ENCODE measurements at regions not wholly inside any gene's neighbourhood (a gene's known extent, or its start where the extent isn't known, plus 50 kb on each side); places are given as distances from the start of the nearest gene placed in this dataset.

DNA sequence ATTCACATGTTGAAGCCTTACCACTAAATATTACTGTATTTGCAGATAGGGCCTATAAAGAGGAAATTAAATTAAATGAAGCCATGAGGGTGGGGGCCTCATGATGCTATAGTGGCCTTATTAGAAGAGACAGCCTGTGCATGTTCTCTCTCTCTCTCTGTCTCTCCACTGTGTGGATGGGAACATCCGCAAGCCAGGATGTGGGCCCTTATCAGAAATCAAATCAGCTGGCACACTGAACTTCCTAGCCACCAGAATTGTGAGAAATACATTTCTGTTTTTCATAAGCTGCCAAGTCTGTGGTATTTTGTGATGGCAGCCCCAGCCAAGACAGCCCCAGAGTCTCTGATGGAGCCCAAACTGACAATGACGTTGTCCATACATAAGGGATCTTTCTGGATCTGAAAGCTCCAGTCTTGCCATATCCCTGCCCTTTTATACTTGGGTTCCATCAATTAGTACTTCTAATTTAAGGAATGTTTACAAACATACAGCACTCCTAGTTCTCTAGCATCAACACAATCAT, 300.5 kb upstream of the ATP10B start:
- no peak for DNase-seq (ENCODE audit: low spot score in 2 of 2)
- peaks cover 0 to 6% of the 10 kb centered on the region in 2 donors for H3K36me3 Mint-ChIP-seq
- no peak overlapping the region for H3K27ac Mint-ChIP-seq
- H3K9me3 Mint-ChIP-seq, result peaks cover 13 to 19% of the 10 kb centered on the region in 2 donors
- no peak for ATAC-seq

DNA sequence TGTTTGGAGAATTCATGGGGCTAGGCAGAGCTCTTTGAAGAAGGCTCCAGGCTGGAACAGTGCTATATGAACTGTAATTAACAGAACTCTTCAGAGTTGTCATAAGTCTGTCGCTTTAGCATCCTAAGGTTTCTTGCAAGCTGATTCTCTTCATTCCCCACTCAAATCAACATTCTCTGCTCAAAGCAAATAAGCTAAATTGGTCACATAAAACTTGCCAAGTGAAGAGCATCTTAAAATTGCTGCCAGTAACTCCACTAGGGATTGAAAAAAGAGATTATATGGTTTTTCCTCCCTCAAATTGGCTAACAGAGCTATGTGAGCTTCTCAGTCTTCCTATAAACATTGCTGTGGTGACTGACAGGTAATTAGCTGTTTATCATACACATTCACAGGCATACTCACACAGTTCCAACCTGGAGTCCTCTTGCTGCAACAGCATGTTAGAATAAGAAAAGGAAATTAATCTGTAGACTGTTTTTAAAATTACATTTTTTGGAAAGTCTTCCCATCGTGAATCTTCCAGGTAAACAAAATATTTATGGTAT, 298.5 kb upstream of the ATP10B start:
- no peak overlapping the region for H3K27ac Mint-ChIP-seq
- ATAC-seq (no peak), DNase-seq (ENCODE audit: low spot score in 2 of 2) (no peak)
- peaks cover 9 to 10% of the 10 kb centered on the region in 2 donors for H3K9me3 Mint-ChIP-seq
- H3K36me3 Mint-ChIP-seq, result peaks cover 0 to 6% of the 10 kb centered on the region in 2 donors

DNA sequence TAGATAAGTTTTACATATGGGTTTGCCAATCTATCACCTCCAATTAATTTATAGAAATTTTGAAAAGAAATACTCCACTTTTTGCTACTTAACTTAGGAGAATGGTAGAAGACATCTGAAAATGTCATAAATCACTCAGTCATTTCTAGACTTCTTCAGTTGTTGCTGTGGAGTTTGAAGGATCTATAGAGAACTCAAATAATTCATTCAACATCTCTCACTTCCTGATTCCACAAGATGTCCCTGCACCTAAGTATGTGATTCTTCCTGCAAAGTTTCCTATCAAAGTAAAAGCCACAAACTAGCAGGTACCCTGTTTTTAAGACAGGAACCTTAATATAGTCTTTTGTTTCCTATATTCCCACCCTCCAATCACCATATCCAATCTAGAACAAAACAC, 297.1 kb upstream of the ATP10B start:
- no peak for ATAC-seq
- DNase-seq (ENCODE audit: low spot score in 2 of 2), result no peak
- H3K9me3 Mint-ChIP-seq, result peaks cover 10 to 11% of the 10 kb centered on the region in 2 donors
- H3K36me3 Mint-ChIP-seq, result peaks cover 0 to 6% of the 10 kb centered on the region in 2 donors
- H3K27ac Mint-ChIP-seq, result no peak overlapping the region

DNA sequence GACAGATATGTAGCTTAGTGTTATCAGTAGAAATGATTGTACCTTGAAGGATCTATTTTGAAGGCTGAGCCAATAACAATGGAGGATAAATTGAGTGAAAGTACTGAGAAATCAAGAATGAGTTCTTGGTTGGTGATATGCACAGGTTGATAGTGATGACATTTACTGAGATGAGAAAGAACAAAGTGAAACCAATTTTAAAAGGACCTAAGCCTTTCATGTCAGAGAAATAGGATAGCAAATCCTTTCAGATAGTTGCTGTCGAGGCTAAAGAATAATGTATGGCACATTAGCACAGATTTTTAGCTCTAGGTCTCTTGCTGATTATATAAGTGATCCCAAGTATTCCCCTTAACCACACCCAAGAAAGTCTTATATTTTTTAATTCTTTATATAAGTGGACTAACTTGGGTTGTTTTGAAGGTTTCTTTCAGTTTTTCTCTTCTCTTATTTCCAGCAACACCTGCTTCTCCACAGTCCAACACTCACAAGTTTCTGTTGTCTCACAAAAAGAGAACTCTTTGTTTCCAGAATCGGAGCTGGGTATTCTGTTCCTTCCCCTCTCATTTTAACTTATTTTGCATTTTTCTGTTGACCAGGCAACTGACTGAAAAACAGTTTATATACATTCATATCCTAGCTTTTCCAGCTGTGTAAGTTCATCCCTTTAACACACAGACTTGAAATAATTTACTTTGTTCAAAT, 286.9 kb upstream of the ATP10B start:
- Mint-ChIP-seq H3K27ac (no peak overlapping the region), H3K9me3 (peaks cover 4 to 10% of the 10 kb centered on the region in 2 donors), H3K36me3 (no peaks in the 10 kb centered on the region)
- DNase-seq (ENCODE audit: low spot score in 2 of 2), result no peak
- no peak for ATAC-seq

DNA sequence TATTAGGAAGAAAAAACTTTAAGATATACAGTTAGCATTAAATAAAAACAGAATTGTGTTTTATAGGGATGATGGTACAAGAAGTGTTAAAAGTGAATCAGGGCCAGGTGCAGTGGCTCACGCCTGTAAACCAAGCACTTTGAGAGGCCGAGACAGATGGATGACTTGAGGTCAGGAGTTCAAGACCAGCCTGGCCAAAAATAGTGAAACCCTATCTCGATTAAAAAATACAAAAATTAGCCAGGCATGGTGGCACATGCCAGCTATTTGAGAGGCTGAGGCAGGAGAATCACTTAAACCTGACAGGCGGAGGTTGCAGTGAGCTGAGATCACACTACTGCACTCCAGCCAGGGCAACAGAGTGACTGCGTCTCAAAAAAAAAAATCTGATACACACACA, 282.9 kb upstream of the ATP10B start:
- peaks cover 0 to 2% of the 10 kb centered on the region in 2 donors for H3K9me3 Mint-ChIP-seq

DNA sequence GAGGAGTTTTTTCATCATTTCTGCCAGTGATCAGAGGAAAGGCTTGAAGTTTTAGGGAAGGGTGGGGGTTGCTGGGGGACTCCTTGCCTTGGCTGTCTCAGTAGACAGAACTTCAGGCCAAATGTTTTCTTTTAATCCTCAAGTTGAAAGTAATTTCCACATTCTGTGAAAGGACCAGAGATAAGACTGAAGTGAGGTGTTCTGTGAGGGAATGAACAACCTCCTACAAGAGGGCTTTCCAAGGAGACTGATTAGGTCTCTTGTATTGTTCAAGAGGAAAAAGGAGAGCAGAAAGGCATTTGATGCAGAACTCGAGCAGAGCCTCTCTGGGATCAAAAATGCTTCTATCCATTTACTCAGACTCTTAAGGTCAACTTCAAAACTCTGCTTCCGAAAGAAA, 282.1 kb upstream of the ATP10B start:
- no peak for ATAC-seq
- H3K9me3 Mint-ChIP-seq, result peaks cover 0 to 5% of the 10 kb centered on the region in 2 donors
- no peak overlapping the region for H3K27ac Mint-ChIP-seq
- H3K36me3 Mint-ChIP-seq, result no peaks in the 10 kb centered on the region
- no peak for DNase-seq (ENCODE audit: low spot score in 2 of 2)

More for the DNA sequence above, 282.9 kb upstream of the ATP10B start:
- ATAC-seq, result no peak
- Mint-ChIP-seq H3K36me3 (no peaks in the 10 kb centered on the region), H3K27ac (no peak overlapping the region)
- no peak for DNase-seq (ENCODE audit: low spot score in 2 of 2)

DNA sequence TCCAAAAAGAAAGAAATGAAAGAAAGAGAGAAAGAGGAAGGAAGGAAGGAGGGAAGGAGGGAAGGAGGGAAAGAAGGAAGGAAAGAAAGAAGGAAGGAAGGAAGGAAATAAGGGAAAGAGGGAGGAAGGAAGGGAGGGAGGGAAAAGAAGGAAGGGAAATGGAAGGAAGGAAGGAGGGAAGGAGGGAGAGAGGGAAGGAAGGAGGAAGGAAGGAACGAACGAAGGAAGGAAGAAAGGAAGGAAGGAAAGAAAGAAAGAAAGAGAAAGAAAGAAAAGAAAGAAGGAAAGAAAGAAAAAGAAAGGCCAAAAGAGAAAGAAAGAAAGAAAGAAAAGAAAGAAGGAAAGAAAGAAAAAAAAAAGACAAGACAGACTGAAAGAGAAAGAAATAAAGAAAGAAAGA, 263.9 kb upstream of the ATP10B start:
- Mint-ChIP-seq H3K9me3 (peaks cover 0 to 9% of the 10 kb centered on the region in 2 donors), H3K36me3 (no peaks in the 10 kb centered on the region), H3K27ac (no peak overlapping the region)
- DNase-seq (ENCODE audit: low spot score in 2 of 2) (no peak), ATAC-seq (no peak)

DNA sequence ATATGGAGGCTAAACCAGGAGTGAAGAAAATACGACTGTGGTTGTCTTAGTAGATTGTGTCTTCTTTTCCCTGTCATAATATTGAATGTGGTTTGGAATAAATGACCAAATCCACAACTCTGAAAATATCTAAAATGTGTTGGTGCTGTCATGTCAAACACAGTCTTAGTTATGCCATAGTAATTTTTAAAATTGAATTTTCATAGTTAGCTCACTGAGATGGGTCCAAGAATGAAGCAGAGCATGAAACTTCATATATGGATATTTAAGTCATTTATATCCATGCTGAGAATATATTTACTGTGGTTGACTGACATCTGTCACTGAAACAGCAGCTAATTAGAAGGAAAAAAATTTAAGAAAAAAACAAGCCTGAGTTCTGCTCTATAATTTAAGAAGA, 260.4 kb upstream of the ATP10B start:
- ATAC-seq (no peak), DNase-seq (ENCODE audit: low spot score in 2 of 2) (no peak)
- H3K27ac Mint-ChIP-seq, result no peak overlapping the region
- H3K36me3 Mint-ChIP-seq, result no peaks in the 10 kb centered on the region
- peaks cover 0 to 4% of the 10 kb centered on the region in 2 donors for H3K9me3 Mint-ChIP-seq

DNA sequence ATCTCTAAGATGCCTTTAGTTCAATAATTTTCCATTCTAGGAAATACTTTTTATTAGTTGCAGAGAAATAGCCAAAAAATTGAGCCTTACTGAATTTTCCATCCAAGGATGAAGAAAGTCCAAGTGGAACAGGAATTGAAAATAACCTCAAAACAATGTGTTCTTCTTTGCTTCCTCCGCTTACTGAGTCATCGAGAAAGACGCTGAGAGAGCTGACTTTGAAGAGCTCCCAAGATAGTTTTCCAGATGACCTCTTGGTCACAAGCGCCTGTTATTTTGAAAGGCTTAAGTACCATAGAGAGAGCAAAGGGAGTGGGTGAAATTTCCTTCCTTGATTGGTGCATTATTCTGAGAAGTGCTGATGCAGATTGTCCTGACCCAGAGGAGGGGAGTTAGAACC, 253.5 kb upstream of the ATP10B start:
- ATAC-seq (no peak), DNase-seq (ENCODE audit: low spot score in 2 of 2) (no peak)
- no peaks in the 10 kb centered on the region for H3K9me3 Mint-ChIP-seq
- no peaks in the 10 kb centered on the region for H3K36me3 Mint-ChIP-seq
- H3K27ac Mint-ChIP-seq, result no peak overlapping the region

DNA sequence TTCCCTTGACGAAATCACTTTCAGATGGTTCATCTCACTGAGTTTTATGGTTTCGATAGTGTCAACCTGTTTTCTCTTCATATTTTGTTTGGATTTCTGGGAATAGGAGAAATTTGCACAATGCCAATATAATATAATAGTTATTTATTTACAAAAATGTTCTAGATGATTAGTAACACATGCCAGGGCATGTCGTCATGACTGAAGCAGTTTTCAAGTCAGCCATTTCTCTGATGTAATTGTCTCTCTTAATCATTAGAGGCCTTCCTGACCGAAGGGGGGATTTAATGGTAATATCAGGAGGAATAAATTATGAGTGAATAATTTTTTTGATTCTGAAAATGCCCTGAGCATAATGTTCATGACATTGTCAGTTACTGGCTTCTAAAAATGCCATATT, 246.5 kb upstream of the ATP10B start:
- H3K9me3 Mint-ChIP-seq, result no peaks in the 10 kb centered on the region
- H3K36me3 Mint-ChIP-seq, result no peaks in the 10 kb centered on the region
- no peak for ATAC-seq
- no peak for DNase-seq (ENCODE audit: low spot score in 2 of 2)
- H3K27ac Mint-ChIP-seq, result no peak overlapping the region

DNA sequence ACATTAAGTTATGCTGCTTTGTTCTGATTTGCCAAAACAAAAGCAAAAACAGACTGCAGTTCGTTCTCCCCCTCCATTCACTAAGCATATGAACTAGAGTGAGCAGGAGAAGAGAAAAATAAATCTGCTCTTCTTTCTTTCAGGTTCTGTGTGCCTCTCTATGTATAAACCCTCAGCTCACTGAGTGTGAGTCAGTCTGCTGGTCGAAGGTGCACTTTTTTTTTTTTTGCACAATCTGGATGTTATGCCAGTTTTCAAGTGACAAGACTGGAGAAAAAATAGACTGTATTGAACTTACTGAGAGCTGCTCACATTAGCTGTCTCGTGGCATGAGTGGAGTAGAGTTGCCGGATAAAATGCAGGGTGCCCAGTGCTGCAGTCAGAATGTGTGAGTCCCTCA, 244.6 kb upstream of the ATP10B start:
- ATAC-seq, result no peak
- Mint-ChIP-seq H3K27ac (no peak overlapping the region), H3K36me3 (no peaks in the 10 kb centered on the region), H3K9me3 (peaks cover 0 to 5% of the 10 kb centered on the region in 2 donors)
- DNase-seq (ENCODE audit: low spot score in 2 of 2), result no peak

DNA sequence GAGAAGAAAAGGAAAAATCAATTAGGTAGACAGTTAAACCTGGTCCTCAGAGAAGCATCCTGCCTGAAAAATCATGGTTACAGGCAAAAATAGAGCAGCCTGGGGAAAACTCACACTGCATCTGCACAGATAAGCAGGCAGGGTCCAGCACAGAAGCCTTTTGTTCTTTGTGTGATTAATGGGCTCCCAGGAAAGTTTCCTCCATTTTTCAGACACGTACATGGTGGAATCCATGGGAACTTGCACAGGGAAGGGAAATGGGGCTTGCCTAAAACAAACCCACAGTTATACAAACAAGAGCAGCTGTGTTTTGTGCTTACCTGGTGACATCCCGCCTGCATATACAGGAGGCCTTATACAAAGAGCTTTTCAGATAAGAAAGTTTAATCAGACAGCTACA, 243.9 kb upstream of the ATP10B start:
- peaks cover under 1 to 5% of the 10 kb centered on the region in 2 donors for H3K9me3 Mint-ChIP-seq
- DNase-seq (ENCODE audit: low spot score in 2 of 2) (no peak), ATAC-seq (no peak)
- H3K27ac Mint-ChIP-seq, result no peak overlapping the region
- no peaks in the 10 kb centered on the region for H3K36me3 Mint-ChIP-seq

DNA sequence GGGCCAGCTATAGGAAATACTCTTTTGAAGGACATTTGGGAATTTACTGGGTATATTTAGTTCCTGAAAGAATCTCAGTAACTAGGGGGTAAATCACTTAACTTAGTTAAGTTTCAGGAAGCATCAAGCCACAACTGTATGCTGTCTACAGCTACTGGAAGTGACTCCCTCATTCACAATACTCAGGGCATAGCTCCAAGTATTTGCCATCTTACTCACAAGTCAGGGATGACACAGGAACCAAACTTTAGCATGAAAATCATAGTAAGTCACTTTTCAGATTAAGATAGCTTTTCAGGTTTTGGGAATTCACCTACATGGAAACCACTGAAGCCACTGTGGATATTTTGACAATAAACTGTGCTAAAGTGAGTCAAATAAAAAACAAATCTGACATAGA, 242.4 kb upstream of the ATP10B start:
- peaks cover 4 to 5% of the 10 kb centered on the region in 2 donors for H3K9me3 Mint-ChIP-seq
- DNase-seq (ENCODE audit: low spot score in 2 of 2) (no peak), ATAC-seq (no peak)
- H3K36me3 Mint-ChIP-seq, result no peaks in the 10 kb centered on the region
- H3K27ac Mint-ChIP-seq, result no peak overlapping the region

DNA sequence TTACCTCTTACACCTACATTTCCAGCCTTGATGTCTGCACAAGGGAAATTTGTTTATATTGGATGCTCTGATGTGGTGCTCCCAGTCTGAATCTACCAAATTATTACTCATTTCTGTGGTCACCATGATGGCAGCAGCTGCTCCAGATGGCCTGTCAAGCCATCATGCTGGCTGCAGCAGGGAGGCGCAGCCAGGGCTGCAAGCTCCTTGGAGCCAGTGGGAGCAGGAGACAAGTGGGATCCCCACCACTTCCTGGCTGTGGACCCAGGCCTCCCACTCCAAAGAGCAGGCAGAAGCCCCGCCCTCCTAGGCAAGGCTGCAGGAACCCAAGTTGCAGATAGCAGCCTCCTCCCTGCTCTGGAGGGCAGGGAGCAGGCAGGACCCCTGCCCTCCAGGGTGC, 241.1 kb upstream of the ATP10B start:
- H3K36me3 Mint-ChIP-seq, result no peaks in the 10 kb centered on the region
- ATAC-seq (no peak), DNase-seq (ENCODE audit: low spot score in 2 of 2) (no peak)
- H3K27ac Mint-ChIP-seq, result no peak overlapping the region
- peaks cover 4 to 5% of the 10 kb centered on the region in 2 donors for H3K9me3 Mint-ChIP-seq

DNA sequence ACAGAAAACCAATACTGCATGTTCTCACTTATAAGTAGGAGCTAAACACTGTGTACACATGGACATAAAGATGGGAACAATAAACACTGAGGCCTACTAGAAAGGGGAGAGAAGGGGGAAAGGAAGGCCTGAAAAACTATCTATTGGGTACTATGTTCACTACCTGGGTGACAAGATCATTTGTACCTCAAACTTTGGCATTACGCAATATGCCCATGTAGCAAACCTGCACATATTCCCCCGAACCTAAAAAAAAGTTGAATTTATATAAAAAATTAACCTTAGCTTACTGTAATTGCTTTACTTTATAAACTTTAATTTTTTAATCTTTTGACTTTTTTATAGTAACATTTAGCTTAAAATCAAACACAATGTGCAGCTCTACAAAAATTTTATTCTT, 237.6 kb upstream of the ATP10B start:
- peaks cover 4 to 5% of the 10 kb centered on the region in 2 donors for H3K9me3 Mint-ChIP-seq
- H3K27ac Mint-ChIP-seq, result no peak overlapping the region
- no peak for ATAC-seq

DNA sequence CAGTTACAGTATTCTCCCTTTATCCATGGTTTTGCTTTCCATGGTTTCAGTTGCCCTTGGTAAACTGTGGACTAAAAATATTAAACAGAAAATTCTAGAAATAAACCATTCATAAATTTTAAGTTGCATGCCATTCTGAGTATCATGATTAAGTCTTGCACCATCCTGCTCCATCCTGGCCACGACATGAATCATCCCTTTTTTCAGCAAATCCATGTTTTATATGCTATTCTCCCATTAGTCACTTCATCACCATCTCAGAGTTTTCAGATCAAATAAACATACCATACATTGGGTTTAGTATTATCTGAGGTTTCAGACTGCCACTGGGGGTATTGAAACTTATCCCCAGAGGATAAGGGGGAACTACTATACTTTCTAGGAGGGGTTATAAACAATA, 234.4 kb upstream of the ATP10B start:
- no peak for DNase-seq (ENCODE audit: low spot score in 2 of 2)
- Mint-ChIP-seq H3K36me3 (no peaks in the 10 kb centered on the region), H3K9me3 (peaks cover 5 to 10% of the 10 kb centered on the region in 2 donors), H3K27ac (no peak overlapping the region)
- ATAC-seq, result no peak

More for the DNA sequence above, 237.6 kb upstream of the ATP10B start:
- H3K36me3 Mint-ChIP-seq, result no peaks in the 10 kb centered on the region
- no peak for DNase-seq (ENCODE audit: low spot score in 2 of 2)

DNA sequence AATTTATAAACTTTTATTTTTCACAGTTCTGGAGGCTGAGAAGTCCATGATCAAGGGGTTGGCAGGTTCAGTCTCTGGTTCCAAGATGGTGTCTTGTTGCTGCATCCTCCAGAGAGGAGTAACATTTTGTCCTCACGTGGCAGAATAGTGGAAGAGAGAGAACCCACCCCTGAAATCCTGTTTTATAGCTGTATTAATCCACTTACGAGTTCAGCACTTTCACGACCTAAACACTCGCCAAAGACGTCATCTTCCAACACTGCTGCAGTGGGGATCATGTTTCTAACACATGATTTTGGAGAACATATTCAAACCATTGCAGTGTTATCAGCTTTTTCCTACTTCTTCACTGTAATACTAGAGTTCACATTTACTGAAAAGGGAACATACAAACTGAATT, 233.0 kb upstream of the ATP10B start:
- peaks cover 5 to 6% of the 10 kb centered on the region in 2 donors for H3K9me3 Mint-ChIP-seq
- ATAC-seq (no peak), DNase-seq (ENCODE audit: low spot score in 2 of 2) (no peak)
- H3K27ac Mint-ChIP-seq, result no peak overlapping the region
- H3K36me3 Mint-ChIP-seq, result no peaks in the 10 kb centered on the region

DNA sequence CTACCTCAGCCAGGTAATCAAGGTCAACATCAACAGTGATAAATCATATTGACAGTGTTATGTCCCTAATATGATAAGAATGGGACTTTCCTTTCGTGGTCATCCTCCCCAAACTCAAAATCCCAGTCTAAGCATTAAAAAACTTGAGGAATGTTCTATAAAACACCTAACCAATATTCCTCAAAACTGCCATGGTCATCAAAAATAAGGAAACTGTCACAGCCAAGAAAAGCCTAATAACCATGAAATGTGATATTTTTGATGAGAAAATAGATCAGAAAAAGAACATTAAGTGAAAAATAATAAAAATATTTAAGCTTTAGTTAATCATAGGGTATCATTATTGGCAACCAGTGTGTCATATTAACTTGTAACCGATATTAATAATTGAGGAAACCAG, 232.1 kb upstream of the ATP10B start:
- Mint-ChIP-seq H3K36me3 (no peaks in the 10 kb centered on the region), H3K27ac (no peak overlapping the region), H3K9me3 (peaks cover 5 to 6% of the 10 kb centered on the region in 2 donors)
- DNase-seq (ENCODE audit: low spot score in 2 of 2), result no peak
- ATAC-seq, result no peak
